GM21367 (cell line): ENCODE measurements at regions not wholly inside any gene's neighbourhood (a gene's known extent, or its start where the extent isn't known, plus 50 kb on each side); places are given as distances from the start of the nearest gene placed in this dataset.
"Not testable (repeated sequence)": the region's sequence is repeated elsewhere in the genome, so short reads cannot be mapped to it uniquely, and the experiment has no call there.

ENCODE experiments used
- ATAC-seq: cut with Tn5 transposase; IDR thresholded peaks from one replicate; pipeline ENCODE4 v1.9.1; 2021; ENCODE audit not compliant: unreplicated experiment

DNA sequence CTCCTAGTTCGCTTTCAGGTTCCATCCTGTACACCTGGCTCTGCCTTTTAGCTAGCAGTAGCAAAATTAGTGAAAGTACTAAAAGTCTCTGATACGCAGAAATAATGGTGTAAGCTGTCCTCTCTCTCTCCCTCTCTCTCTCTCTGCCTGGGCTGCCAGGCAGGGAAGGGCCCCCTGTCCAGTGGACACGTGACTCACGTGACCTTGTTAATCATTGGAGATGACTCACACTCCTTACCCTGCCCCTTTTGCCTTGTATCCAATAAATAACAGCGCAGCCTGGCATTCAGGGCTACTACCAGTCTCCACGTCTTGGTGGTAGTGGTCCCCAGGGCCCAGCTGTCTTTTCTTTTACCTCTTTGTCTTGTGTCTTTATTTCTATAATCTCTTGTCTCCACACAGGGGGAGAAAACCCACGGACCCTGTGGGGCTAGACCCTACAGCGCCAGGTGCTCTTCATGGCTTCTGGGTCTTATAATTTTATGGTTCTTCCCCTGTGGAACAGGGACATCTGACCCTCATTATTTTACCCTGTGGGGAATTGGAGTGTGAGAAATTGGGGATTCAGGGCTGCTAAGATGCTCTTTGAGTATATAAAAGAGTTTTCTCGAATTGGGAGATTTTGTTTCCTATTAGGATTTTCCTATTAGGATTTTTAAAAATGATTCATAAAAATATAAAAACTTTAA lies 1348.2 kb downstream of the GATA3 start:
- not testable (repeated sequence) for ATAC-seq

DNA sequence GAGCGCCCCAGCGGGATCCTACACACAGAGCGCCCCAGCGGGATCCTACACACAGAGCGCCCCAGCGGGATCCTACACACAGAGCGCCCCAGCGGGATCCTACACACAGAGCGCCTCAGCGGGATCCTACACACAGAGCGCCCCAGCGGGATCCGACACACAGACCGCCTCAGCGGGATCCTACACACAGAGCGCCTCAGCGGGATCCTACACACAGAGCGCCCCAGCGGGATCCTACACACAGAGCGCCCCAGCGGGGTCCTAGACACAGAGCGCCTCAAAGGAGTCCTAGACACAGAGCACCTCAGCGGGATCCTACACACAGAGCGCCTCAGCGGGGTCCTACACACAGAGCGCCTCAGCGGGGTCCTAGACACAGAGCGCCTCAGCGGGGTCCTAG lies 1352.7 kb downstream of the GATA3 start:
- not testable (repeated sequence) for ATAC-seq

DNA sequence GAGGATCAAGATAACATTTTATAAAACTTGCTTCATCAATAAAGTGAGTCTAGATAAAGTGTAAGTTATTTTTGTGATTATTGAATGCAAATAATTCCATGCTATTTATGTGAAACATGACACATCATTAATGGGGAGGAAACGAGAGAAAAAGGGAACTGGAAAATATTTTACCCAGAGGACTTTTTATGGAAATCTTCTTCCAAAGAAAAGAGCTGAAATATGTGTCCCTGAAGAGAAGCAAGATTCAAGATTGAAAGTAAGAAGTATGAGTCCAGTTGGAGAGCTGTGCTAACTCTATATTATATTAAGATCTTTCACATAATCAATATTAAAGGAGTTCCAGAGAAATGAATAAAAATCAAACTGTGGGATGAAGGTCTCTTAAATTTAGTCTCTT lies 1361.8 kb downstream of the GATA3 start:
- no peak for ATAC-seq

DNA sequence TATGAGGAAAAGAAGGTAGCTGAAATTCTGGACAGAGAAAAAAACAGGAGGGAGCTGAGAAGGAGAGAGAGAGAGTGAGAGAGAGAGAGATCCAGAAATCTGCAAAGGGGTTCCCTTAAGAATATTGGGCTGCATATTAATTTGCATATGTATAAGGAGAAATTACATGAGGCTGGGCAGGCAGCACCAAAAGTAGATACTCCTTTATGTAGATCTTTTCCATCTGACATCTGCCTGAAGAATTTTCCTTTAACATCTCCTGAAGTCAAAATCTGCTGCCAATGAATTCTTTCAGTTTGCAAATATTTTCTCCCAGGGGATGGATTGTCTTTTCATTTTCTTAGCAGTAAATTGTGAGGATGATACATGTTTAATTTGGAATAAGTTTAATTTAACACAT lies 1365.3 kb downstream of the GATA3 start:
- ATAC-seq, result no peak

DNA sequence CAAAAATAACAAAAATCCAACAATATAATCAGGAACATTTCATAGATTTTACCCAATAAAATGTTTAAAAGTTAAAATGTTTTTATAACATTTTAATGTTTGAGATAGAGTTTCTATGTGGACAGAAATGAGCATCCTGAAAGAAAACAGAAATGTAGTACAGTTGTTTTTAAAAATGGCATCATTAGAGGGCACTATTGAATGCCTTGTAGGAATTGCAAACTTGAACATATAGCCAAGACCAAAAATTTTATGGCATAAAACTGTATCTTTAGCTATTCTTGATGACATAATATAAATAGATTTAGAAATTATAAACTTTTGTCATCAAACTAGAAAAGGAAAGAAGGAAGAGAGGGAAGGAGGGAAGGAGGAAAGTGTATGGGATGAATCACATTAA lies 1372.7 kb downstream of the GATA3 start:
- ATAC-seq, result no peak

DNA sequence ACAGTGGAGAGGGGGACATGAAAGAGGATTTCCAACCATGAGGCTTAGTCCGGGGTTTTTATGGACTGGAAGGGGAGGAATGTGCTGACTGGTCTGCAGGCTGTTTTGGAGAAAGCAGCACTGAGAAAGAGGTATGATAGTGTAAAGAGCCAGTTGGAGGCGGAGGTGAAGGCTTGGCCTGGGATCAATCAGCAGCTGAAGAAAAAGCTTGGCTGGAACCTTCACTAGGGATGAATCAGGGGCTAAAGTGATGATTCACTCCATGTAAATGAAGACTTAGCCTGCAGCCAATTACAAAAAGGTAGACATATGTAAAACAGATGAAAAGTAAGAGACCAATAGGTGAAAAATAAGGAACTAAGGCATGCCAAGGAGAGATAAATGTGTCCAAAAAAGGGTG lies 1382.6 kb downstream of the GATA3 start:
- ATAC-seq, result no peak

DNA sequence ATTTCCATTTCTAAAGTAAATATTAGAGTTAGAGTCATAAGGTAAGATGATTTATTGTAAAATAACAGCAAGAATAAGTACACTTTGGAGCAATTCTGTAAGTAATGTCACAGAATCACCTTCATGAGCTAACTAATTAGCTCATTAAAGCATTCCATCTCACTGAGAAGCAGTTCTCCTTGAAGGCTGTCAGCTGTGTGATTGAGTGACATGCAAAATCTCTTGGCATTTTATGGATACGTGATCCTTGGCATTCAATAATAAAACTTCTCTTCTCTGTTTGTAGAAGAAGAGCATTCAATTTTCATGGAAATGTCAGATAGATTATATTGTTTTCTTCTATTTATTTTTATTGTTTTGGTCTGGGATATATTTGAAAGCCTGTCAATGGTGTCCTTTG lies 1389.3 kb downstream of the GATA3 start:
- no peak for ATAC-seq

DNA sequence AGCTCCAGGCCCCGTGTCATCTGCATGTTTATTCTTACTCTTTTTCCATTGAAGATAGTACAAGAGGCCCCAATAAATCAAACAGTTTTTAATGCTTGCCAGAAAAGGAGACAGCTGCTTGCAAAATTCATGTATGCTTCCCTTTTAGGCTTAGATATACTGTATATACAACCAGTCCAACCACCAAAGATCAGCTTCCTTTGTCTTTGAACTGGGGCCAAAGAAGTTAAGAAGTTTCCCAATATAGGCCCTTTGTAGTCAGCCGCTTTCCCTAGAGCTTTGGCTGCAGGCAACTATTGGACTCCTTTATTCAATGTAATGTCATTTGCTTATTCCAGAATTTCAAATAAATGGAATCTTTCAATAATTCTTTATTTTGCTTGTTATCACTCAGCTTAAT lies 1395.0 kb downstream of the GATA3 start:
- ATAC-seq, result no peak

DNA sequence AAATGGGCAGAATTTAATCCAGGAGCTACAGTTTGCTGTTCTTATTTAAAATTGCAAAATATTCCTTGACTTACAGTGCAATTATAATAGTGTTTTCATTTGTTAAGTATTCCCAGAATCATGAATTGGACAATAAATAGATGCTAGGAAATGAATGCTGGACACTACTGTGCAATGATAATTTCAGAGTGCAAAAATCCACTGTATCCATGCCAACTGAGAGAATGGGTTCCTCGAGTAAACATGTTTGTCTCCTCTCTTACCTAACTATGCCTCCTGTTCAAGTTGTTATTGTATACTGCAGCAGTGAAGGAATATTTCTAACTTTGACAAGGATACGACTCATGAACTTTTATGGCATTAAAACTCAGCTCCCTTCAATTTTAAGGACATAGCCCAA lies 1396.3 kb downstream of the GATA3 start:
- ATAC-seq, result no peak

DNA sequence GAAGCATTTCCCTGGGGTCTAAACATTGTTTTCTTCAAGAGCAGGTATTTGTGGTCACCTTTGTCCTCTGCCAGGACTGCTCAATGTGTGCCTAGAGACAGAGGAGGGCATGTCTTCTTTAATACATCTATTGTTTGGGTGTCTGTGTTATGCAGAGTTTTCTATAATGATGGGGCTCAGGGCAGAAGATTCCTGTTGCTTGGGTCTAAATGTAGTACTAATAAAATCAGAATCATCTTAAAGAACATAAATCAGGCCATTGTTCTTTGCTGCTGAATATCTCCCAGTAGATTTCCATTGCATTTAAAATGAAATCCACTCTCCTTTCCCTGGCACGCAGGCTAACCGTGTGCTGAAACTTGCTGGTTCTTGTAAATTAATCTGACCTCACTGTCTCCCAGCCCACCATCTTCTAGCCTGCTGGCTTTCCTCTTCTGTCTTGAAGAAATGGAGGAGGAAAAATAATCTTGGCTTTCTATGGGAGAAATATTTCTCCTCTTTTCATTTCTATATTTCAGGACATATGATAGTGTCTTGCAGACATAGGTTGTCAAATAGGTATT lies 1396.8 kb downstream of the GATA3 start:
- no peak for ATAC-seq

DNA sequence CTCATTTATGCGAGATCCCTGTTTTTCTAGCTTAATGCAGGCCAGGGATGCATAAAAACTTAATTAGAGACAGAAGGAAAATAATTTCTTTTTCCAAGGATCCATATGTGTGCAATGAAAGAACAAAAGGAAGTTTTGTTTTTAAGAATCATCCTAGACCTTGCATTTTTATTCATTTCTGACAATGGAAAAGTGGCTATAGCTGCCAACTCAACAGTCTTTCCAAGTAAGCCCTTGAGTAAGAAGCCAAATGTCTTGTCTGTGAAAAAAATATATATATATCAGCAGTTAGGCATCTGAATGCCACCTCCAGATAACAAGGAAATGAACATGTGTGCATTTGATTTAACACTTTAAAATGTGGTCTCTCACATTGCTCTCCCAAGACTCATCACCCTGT lies 1397.6 kb downstream of the GATA3 start:
- ATAC-seq, result no peak

DNA sequence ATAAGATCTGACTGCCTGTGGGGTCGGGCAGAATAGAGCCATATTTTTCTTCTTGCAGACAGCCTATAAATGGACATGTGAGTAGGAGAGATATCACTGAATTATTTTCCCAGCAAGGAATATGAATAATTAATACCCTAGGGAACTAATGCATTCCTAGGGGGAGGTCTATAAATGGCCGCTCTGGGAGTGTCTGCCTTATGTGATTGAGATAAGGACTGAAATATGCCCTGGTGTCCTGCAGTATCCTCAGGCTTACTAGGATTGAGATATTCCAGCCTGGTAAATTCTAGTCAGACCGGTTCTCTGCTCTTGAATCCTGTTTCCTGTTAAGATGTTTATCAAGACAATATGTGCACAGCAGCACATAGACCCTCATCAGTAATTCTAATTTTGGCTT lies 1399.4 kb downstream of the GATA3 start:
- ATAC-seq, result not testable (repeated sequence)

DNA sequence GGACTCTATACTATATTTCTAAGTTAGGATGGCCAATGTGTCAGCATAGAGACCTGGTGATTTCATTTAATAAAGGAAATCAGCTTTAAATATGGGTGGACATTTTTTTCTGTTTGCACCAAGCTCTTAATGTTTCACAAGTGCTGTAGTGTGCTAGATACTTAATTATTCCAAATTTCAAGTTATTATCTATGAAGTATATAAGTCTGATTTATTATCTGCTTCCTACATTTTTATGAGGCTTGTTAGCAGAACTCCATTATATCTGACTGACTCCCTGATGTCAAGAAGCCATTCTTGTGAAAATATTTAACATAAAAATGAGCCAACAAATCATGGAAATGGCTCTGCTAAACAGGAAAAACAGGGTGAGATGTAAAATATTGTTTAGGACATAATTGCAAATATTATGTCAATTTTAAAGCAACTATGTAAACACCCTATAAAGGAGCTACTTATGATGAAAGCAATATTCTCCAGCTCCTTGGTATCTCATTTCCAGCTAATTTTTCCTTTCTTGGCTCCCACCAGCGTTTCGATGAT lies 1415.2 kb downstream of the GATA3 start:
- no peak for ATAC-seq

DNA sequence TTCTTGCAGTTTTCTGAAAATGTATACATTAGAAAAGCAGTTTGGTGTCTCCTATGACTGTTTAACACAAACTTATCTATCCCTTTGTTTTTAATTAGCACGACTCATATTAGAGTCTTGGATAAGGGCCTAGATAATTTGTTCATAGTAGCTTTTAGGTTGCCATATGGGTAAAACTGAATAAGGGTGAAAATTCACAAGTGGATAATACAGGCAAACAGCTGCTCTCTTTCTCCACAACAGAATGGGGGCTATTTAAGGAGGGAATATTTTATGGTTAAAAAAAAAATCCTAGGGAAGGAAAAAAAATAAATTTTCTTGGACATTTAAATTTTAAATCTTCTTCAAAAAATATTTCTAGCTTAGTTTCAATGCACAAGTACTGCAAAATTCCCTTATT lies 1416.1 kb downstream of the GATA3 start:
- ATAC-seq, result no peak

DNA sequence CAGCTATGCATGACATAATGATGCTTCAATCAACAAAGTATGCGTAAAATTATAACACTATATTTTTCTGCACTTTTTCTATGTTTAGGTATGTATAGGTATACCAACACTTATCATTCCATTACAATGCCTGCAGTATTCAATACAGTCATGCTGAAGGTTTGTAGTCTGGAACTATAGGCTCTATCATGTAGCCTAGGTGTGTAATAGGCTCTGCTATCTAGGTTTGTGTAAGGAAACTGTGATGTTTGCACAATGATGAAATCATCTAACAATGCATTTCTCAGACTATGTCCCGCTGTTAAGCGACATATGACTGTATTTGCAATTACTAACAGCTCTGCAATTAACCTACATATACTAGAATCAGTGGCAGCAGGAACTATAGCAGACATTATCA lies 1447.5 kb downstream of the GATA3 start:
- ATAC-seq, result no peak

DNA sequence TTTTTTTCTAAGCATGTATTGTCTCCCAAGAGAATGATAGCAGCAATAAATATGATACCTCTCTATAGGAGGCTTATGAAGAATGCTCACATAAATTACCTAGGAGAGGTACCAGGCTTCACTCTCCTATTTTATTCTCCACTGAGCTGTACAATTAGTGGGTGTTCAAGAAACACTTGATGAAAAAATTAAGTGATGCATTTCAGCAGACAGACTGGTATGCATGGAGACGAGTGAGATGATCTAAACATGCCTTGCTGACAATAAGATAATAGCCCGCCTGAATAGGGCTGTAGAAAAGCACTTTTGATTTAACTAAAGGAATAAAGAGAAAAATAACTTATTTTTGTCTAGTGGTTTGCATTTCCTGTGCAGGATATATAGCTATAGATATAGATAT lies 1449.7 kb downstream of the GATA3 start:
- ATAC-seq, result no peak

DNA sequence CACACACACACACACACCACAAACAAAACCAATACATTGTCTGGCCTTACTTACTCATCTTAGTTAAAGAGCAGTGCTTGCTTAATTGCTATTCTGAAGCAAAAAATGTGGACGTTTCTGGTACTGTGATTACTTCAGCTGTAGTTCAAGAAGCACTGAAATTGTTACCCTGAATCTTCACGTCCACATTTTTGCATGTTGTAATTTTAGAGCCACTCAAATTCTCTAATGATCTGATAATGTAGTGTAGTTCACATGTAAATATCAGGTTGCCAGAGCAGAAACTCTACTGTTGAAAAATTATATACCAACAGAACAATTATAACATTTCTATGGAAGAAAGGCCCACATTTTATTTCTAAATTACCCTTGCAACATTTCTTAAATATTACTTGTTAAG lies 1451.1 kb downstream of the GATA3 start:
- no peak for ATAC-seq

DNA sequence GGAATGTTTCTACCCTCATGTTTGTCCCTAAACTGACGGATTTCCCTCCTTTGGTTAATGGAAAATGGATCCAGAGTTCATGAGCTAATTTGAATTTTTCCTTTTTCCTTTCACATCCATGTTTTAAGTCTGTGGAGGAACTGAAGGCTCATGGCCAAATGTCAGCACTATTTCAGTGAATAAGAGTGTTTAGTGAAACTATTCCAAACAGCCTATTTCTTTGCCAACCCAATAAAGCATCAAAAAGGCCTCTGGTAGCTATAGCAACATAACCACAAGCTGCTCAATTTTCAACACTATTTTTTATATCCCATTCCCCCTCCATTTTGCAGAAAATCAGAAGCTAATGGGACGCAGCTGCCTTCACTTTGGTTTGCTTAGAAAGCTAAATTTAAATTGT lies 1454.1 kb downstream of the GATA3 start:
- ATAC-seq, result no peak

DNA sequence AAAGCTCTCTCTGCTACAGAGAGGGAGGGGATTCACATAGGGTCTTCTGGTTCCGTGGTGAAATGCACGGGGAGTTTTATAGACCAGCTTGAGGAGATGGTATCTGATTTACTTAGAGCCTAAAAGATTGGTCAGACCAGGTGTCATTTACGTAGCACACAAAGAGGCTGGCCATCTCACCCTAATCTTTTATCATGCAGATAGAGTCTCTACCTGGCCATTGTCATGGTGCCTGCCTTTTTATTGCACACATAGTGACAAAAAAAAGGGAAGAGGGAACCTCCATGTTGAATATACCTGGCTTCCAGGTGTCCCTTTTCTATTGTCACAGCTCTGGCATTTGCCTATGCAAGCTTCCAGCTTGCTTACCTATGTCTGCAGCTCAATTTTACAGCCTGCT lies 1456.1 kb downstream of the GATA3 start:
- ATAC-seq, result no peak

DNA sequence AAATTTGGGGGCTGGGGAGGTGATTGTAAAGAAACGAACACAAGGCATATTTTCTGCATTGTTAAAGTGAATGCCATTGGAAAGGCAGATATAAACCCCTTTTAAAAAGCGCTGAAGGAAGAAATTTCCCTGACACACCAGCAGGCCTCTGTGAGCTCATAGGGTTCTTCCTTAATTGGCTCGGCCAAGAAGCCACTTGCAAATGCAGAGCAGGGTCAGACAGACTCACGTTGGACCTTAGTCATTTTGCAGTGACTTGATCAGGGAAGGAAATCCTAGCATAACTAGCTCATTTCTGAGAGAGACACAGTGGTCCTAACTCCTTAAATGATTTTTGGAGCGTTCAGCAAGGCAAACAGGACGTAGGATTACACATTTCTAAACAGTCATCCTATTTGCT lies 1461.4 kb downstream of the GATA3 start:
- ATAC-seq, result no peak

DNA sequence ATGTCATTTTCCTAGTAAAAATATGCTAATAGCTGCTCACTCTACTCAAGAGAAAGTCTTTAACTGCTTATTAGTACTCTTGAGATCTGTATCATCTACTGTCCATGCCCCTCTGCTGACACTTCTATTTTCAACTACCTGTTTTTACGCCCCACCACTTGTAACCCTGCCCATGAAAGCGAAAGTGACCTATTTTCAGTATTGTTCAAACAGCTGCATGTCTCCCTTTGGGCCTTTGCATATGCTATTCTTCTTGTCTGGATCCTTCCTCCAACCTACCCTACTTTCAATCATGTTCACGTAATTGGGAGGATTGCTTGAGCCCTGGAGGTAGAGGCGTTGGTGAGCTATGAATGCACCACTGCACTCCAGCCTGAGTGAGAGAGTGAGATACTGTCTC lies 1481.3 kb downstream of the GATA3 start:
- ATAC-seq, result no peak

DNA sequence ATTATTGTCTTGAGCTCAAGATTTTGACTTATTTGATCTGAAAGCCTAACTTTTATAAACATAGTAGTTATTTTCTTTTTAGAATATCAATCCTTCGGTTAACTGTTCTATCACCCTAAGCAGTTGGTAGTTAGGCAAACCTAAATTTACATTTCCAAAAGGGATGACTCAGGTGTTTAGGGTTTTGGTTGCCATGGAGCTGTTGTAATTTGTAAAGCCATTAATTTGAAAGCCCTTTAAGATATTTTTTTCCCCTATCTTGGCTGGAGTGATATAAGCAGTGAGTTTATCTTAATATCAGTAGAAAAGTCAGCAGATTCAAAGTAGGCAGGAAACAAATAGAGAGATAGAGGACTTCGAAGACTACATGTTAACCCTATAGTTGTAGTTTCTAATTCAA lies 1472.6 kb upstream of the CELF2 start:
- ATAC-seq, result no peak
